ENCODE measurements at regions not wholly inside any gene's neighbourhood (a gene's known extent, or its start where the extent isn't known, plus 50 kb on each side); places are given as distances from the start of the nearest gene placed in this dataset.

- POLR2A ChIA-PET (ENCODE audit: low non-redundant PET), result no interaction called here
- no peak for DNase-seq (ENCODE audit: low spot score)
- TF ChIP-seq CTCF (conservative IDR thresholded peaks at IDR 0.05; ENCODE audit: low read depth), result no peak
- CTCF ChIA-PET, result no interaction called here
- no peak overlapping the region for H3K27ac ChIP-seq
Measured at GRCh38 chr12:111094157-111095010, 174.0 kb upstream of the MYL2 start.

- no peak for DNase-seq (ENCODE audit: low spot score)
- CTCF ChIA-PET, result interaction anchor here (0.5 to 0.6 kb wide), 2 partner anchors 12 to 98 kb away, joined by 3 to 4 read pairs; no protein-coding TSS in a partner anchor
- no peak for TF ChIP-seq CTCF (conservative IDR thresholded peaks at IDR 0.05; ENCODE audit: low read depth)
- no peak overlapping the region for H3K27ac ChIP-seq
- POLR2A ChIA-PET (ENCODE audit: low non-redundant PET), result no interaction called here
Measured at GRCh38 chr12:111093428-111094142, 173.2 kb upstream of the MYL2 start.

DNA sequence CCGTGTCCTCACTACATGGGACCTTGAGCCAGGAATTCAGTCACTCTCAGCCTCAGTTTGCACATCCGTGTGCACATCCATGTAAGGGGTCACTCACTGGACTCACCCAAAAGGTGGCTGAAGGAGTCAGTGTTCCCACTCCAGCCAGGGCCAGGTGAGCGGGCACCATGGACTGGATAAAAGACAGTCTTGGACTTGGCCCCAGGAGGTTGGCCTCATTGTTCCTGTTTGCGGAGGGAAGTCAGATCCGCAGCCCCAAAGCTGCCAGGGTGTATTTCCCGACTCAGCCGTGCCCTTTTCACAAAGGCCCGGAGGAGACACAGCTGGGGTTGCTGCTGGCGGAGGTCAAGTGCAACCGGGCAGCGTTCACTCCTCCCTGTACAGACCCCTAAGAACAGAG, 170.7 kb upstream of the MYL2 start:
- POLR2A ChIA-PET (ENCODE audit: low non-redundant PET), result no interaction called here
- no peak for TF ChIP-seq CTCF (conservative IDR thresholded peaks at IDR 0.05; ENCODE audit: low read depth)
- CTCF ChIA-PET, result no interaction called here
- no peak overlapping the region for H3K27ac ChIP-seq
- DNase-seq (ENCODE audit: low spot score), result no peak

- H3K27ac ChIP-seq, result no peak overlapping the region
- no peak for DNase-seq (ENCODE audit: low spot score)
- no peak for TF ChIP-seq CTCF (conservative IDR thresholded peaks at IDR 0.05; ENCODE audit: low read depth)
- ChIA-PET POLR2A (ENCODE audit: low non-redundant PET) (no interaction called here), CTCF (interaction anchor here (0.9 kb wide), 1 partner anchor 66 kb away, joined by 3 read pairs; no protein-coding TSS in a partner anchor)
Measured at GRCh38 chr12:111089616-111090015, 169.2 kb upstream of the MYL2 start.

GRCh38 chr12:111088409-111088808, 168.0 kb upstream of the MYL2 start:
- ChIA-PET POLR2A (ENCODE audit: low non-redundant PET) (no interaction called here), CTCF (no interaction called here)
- no peak overlapping the region for H3K27ac ChIP-seq
- DNase-seq (ENCODE audit: low spot score), result no peak
- TF ChIP-seq CTCF (conservative IDR thresholded peaks at IDR 0.05; ENCODE audit: low read depth), result no peak

GRCh38 chr12:111086947-111087700, 166.7 kb upstream of the MYL2 start:
- no peak overlapping the region for H3K27ac ChIP-seq
- ChIA-PET CTCF (no interaction called here), POLR2A (ENCODE audit: low non-redundant PET) (no interaction called here)
- no peak for DNase-seq (ENCODE audit: low spot score)
- TF ChIP-seq CTCF (conservative IDR thresholded peaks at IDR 0.05; ENCODE audit: low read depth), result no peak

All from RWPE1 (cell line).